ENCODE measurements at regions not wholly inside any gene's neighbourhood (a gene's known extent, or its start where the extent isn't known, plus 50 kb on each side); places are given as distances from the start of the nearest gene placed in this dataset.

- no peaks in the 10 kb centered on the region for H3K36me3 ChIP-seq (replicated peaks; ENCODE audit: control insufficient read depth, insufficient read depth, low read length)
- no peak for DNase-seq
- H3K4me3 ChIP-seq (ENCODE audit: insufficient read depth, low read depth, low read length): no peak overlapping the region
- no peaks in the 10 kb centered on the region for H3K27me3 ChIP-seq (ENCODE audit: control insufficient read depth, insufficient read depth, low read length)
Observed at GRCh38 chr9:8020186-8020585, 220.6 kb upstream of the DMAC1 start.

DNA sequence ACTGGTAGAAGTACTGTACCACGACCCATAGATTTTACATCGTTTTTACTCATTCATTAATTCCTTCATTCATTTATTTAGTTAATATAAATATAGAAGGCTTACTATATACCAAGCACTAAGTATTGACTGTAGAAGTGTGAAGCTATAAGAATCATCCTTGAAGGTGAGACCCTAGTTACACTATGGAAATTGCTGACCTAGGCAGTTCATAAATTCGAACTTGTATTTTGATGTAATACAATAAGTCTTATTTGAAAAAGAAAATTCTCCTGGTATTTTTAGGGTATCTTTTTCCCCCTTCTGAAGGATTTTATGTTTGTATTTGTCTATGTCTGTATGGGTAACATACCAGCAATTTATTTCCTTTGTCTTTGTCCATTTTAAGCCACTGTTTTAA, 220.1 kb upstream of the DMAC1 start:
- H3K36me3 ChIP-seq (replicated peaks; ENCODE audit: control insufficient read depth, insufficient read depth, low read length): no peaks in the 10 kb centered on the region
- H3K4me3 ChIP-seq (ENCODE audit: insufficient read depth, low read depth, low read length): no peak overlapping the region
- no peak for DNase-seq
- no peaks in the 10 kb centered on the region for H3K27me3 ChIP-seq (ENCODE audit: control insufficient read depth, insufficient read depth, low read length)

DNA sequence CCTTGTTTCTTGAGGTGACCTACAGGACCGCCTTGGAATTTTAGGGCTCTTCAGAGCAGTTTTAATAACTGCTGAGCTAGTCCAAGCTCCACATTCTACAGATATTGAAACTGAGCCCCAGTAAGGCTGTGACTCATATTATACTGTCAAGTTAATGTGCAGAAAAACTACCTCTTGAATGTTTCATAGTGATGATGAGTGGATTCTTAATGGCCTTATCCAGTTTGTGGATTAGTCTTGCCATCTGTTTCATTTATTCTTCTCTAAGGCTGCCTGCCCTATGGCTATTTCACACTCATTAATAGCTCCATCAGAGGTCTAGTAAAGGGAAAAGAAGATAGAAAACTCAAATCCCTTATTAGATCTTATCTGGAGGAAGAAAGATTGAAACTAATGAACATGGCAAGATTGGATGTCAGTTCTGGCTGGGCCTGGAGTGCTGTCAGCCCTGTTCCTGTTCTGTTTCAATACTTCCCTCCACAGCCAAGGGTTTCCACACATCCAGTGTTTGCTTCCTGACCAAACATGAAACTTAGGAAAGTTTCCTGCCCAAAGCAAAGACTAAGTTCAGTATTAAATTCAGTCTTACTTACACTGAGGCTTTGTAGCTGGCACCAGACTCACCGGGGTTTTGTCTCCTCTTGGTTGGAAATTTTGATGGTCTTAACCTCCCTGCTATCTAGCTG, 215.6 kb upstream of the DMAC1 start:
- Histone ChIP-seq H3K36me3 (replicated peaks; ENCODE audit: control insufficient read depth, insufficient read depth, low read length) (no peaks in the 10 kb centered on the region), H3K4me3 (ENCODE audit: insufficient read depth, low read depth, low read length) (no peak overlapping the region), H3K27me3 (ENCODE audit: control insufficient read depth, insufficient read depth, low read length) (no peaks in the 10 kb centered on the region)
- no peak for DNase-seq

DNA sequence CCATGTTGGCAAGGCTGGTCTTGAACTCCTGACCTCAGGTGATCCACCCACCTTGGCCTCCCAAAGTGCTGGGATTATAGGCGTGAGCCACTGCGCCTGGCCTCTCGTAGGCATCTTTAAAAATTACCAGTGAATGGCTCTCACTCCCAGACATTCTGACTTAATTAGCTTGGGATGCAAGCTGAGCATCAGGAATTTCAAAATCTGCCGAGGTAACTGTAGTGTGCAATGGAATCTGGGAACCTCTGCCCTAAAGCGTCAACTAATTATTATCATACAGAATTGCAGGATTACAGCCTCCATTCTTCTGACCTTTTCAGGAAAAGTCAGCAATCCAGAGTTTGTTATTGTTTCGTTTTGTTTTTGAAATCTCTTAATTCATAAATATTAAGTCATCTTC, 213.4 kb upstream of the DMAC1 start:
- Histone ChIP-seq H3K4me3 (ENCODE audit: insufficient read depth, low read depth, low read length) (no peak overlapping the region), H3K36me3 (replicated peaks; ENCODE audit: control insufficient read depth, insufficient read depth, low read length) (no peaks in the 10 kb centered on the region), H3K27me3 (ENCODE audit: control insufficient read depth, insufficient read depth, low read length) (no peaks in the 10 kb centered on the region)
- no peak for DNase-seq

GRCh38 chr9:8011974-8012373, 212.4 kb upstream of the DMAC1 start:
- no peak overlapping the region for H3K4me3 ChIP-seq (ENCODE audit: insufficient read depth, low read depth, low read length)
- DNase-seq: no peak
- no peaks in the 10 kb centered on the region for H3K36me3 ChIP-seq (replicated peaks; ENCODE audit: control insufficient read depth, insufficient read depth, low read length)
- no peaks in the 10 kb centered on the region for H3K27me3 ChIP-seq (ENCODE audit: control insufficient read depth, insufficient read depth, low read length)

DNA sequence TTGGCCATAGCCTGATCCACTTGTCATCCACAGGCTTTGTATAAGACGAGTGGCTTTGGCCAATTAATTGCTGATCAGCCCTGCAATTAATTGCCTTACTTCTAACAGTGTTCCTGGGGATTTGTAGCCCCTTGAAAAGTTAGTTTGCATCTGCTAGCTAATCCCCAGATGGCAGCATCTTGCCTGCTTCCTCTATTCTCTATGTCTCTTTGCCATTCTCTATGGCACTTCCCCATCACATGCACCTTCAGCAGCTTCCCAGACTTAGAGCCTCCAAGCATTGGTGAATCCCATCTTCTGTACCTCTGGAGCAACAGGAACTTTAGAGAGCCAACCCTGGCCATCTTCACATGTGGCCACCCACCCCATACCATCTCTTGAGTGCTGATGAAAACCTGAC, 197.0 kb upstream of the DMAC1 start:
- Histone ChIP-seq H3K36me3 (replicated peaks; ENCODE audit: control insufficient read depth, insufficient read depth, low read length) (no peaks in the 10 kb centered on the region), H3K4me3 (ENCODE audit: insufficient read depth, low read depth, low read length) (no peak overlapping the region), H3K27me3 (ENCODE audit: control insufficient read depth, insufficient read depth, low read length) (no peaks in the 10 kb centered on the region)
- no peak for DNase-seq

- H3K36me3 ChIP-seq (replicated peaks; ENCODE audit: control insufficient read depth, insufficient read depth, low read length): no peaks in the 10 kb centered on the region
- DNase-seq: no peak
- no peaks in the 10 kb centered on the region for H3K27me3 ChIP-seq (ENCODE audit: control insufficient read depth, insufficient read depth, low read length)
- H3K4me3 ChIP-seq (ENCODE audit: insufficient read depth, low read depth, low read length): no peak overlapping the region
Observed at GRCh38 chr9:7988644-7989280, 189.2 kb upstream of the DMAC1 start.

DNA sequence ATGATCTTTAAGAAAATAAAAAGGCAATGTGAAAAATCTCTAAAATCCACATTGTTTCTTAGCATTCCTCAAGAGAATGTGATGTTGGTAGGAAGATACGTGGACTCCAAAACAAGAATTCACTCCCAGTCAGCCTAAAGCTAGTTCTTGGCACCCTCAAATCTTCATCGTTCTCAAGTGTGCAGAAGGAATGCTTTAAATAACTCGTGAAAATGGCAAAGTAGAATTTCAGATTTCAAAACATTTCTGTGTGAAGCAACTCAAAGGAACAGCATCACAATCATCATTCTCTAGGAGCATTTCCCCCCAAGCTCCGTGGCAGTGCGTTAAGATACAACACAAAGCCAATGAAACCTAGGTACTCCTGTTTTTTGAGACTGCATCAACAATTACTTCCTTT, 185.1 kb upstream of the DMAC1 start:
- DNase-seq: no peak
- Histone ChIP-seq H3K36me3 (replicated peaks; ENCODE audit: control insufficient read depth, insufficient read depth, low read length) (no peaks in the 10 kb centered on the region), H3K4me3 (ENCODE audit: insufficient read depth, low read depth, low read length) (no peak overlapping the region), H3K27me3 (ENCODE audit: control insufficient read depth, insufficient read depth, low read length) (no peaks in the 10 kb centered on the region)

DNA sequence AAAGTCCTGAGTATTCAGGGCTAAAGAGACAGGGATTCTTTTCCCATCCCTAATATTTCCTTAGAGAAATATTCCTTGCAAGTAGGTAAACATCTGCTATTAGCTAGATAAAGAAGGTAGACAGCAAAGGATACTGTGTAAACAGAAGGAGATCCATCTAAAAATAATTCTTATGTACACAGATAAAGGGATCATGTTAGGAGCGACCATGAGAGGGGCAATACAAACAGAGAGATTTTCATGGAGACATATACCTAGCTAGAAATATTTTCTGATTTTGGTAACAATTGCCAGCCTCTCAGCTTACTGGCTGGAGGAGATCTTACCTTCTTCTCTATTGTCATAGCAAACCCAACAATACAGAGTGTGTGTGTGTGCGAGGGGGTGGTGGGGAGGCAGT, 184.6 kb upstream of the DMAC1 start:
- Histone ChIP-seq H3K4me3 (ENCODE audit: insufficient read depth, low read depth, low read length) (no peak overlapping the region), H3K27me3 (ENCODE audit: control insufficient read depth, insufficient read depth, low read length) (no peaks in the 10 kb centered on the region), H3K36me3 (replicated peaks; ENCODE audit: control insufficient read depth, insufficient read depth, low read length) (no peaks in the 10 kb centered on the region)
- DNase-seq: no peak

GRCh38 chr9:7983490-7983889, 183.9 kb upstream of the DMAC1 start:
- Histone ChIP-seq H3K4me3 (ENCODE audit: insufficient read depth, low read depth, low read length) (no peak overlapping the region), H3K36me3 (replicated peaks; ENCODE audit: control insufficient read depth, insufficient read depth, low read length) (no peaks in the 10 kb centered on the region), H3K27me3 (ENCODE audit: control insufficient read depth, insufficient read depth, low read length) (no peaks in the 10 kb centered on the region)
- DNase-seq: no peak

GRCh38 chr9:7982907-7983306, 183.3 kb upstream of the DMAC1 start:
- no peak overlapping the region for H3K4me3 ChIP-seq (ENCODE audit: insufficient read depth, low read depth, low read length)

GRCh38 chr9:7980691-7981289, 181.2 kb upstream of the DMAC1 start:
- DNase-seq: no peak
- Histone ChIP-seq H3K4me3 (ENCODE audit: insufficient read depth, low read depth, low read length) (no peak overlapping the region), H3K27me3 (ENCODE audit: control insufficient read depth, insufficient read depth, low read length) (no peaks in the 10 kb centered on the region), H3K36me3 (replicated peaks; ENCODE audit: control insufficient read depth, insufficient read depth, low read length) (no peaks in the 10 kb centered on the region)

More at GRCh38 chr9:7982907-7983306, 183.3 kb upstream of the DMAC1 start:
- H3K27me3 ChIP-seq (ENCODE audit: control insufficient read depth, insufficient read depth, low read length): no peaks in the 10 kb centered on the region
- no peak for DNase-seq
- no peaks in the 10 kb centered on the region for H3K36me3 ChIP-seq (replicated peaks; ENCODE audit: control insufficient read depth, insufficient read depth, low read length)

GRCh38 chr9:7980041-7980440, 180.5 kb upstream of the DMAC1 start:
- Histone ChIP-seq H3K36me3 (replicated peaks; ENCODE audit: control insufficient read depth, insufficient read depth, low read length) (no peaks in the 10 kb centered on the region), H3K27me3 (ENCODE audit: control insufficient read depth, insufficient read depth, low read length) (no peaks in the 10 kb centered on the region), H3K4me3 (ENCODE audit: insufficient read depth, low read depth, low read length) (no peak overlapping the region)
- no peak for DNase-seq

DNA sequence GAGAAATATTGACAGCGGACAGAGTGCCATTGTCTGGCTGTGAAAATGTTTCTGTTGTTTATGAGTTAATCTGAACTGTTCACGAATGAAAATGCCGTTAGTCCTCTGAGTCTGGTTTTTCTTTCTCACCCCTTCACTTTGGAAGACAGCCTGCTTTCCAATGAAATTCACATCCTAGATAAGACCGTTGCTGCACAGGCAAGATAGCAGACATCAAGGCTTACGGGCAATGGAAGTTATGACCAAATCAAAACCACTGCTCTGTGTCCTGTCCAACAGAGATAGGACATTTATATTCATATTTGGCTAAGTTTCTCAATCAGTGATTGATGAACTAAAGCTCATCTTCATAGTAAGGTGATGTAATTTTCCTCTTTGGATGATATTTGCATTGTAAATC, 180.0 kb upstream of the DMAC1 start:
- Histone ChIP-seq H3K27me3 (ENCODE audit: control insufficient read depth, insufficient read depth, low read length) (no peaks in the 10 kb centered on the region), H3K36me3 (replicated peaks; ENCODE audit: control insufficient read depth, insufficient read depth, low read length) (no peaks in the 10 kb centered on the region), H3K4me3 (ENCODE audit: insufficient read depth, low read depth, low read length) (no peak overlapping the region)
- DNase-seq: no peak

DNA sequence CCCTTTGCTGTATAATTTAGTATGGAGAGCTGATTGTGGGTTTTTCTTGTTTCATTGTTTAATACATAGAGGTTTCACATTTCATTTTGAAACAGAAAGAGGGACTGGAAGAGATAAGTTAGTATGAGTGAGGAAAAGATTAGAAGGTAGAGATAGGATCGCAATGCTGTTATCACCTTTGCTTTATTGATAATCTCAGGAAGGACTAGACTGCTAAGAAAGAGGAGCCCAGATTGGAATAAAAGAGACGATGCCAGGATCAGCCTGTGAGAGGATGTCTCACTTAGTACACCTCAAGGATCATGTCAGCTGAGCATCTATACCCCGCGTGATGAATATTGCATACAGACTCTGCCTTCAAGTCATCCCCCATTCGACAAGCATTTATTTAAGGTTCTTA, 178.0 kb upstream of the DMAC1 start:
- no peaks in the 10 kb centered on the region for H3K27me3 ChIP-seq (ENCODE audit: control insufficient read depth, insufficient read depth, low read length)
- H3K36me3 ChIP-seq (replicated peaks; ENCODE audit: control insufficient read depth, insufficient read depth, low read length): no peaks in the 10 kb centered on the region
- DNase-seq: no peak
- H3K4me3 ChIP-seq (ENCODE audit: insufficient read depth, low read depth, low read length): no peak overlapping the region
